H1 (cell line): ENCODE measurements at regions not wholly inside any gene's neighbourhood (a gene's known extent, or its start where the extent isn't known, plus 50 kb on each side); places are given as distances from the start of the nearest gene placed in this dataset.

Experiments
- CTCF ChIA-PET: fragments of 300-600 bp; sonication (Branson Sonifier 250); formaldehyde crosslinking; loops from one replicate; lab custom pipeline; 2021; ENCODE audit not compliant: partially characterized antibody; lab: Charles Lee
- POLR2A ChIA-PET: fragments of 300-600 bp; sonication (Branson Sonifier 250); formaldehyde crosslinking; loops from one replicate; lab custom pipeline; 2021; ENCODE audit warnings: inconsistent platforms; ENCODE audit not compliant: partially characterized antibody; lab: Charles Lee
- DNase-seq, 2 experiments: peaks; one replicate each; pipeline versions ENCODE4 v3.0.0 to v3.0.0-alpha.2; 2010 to 2022; ENCODE audit warnings: low spot score in 2 of 2, low read depth in 1 of 2, mixed read lengths in 1 of 2
- FAIRE-seq: peaks from 2 replicates; lab custom pipeline; 2011; peaks lifted over from hg19 to GRCh38; lab: Jason Lieb, UNC
- H2AFZ ChIP-seq: 2 replicates; pipeline ENCODE4 v1.8.1; 2012; ENCODE audit warnings: low read length, inconsistent platforms
- H2AK5ac ChIP-seq: 2 replicates; pipeline ENCODE4 v1.6.1; 2013; ENCODE audit warnings: low read depth, low read length
- H2BK120ac ChIP-seq: replicated peaks from 2 replicates; pipeline ENCODE3; 2013; ENCODE audit warnings: low read depth, low read length, inconsistent platforms
- H2BK12ac ChIP-seq: 2 replicates; pipeline ENCODE4 v1.6.1; 2013; ENCODE audit warnings: low read depth, low read length
- H2BK15ac ChIP-seq: 2 replicates; pipeline ENCODE4 v1.6.1; 2013; ENCODE audit warnings: low read length
- H2BK20ac ChIP-seq: 2 replicates; pipeline ENCODE4 v1.6.1; 2013; ENCODE audit warnings: low read length
- H2BK5ac ChIP-seq: 2 replicates; pipeline ENCODE4 v1.6.1; 2013; ENCODE audit warnings: low read depth, low read length
- H3K14ac ChIP-seq: 2 replicates; pipeline ENCODE4 v1.6.1; 2013; ENCODE audit warnings: inconsistent platforms; ENCODE audit not compliant: insufficient read length
- H3K18ac ChIP-seq: 2 replicates; pipeline ENCODE4 v1.6.1; 2013; ENCODE audit warnings: low read length; ENCODE audit errors: extremely low read depth
- H3K23ac ChIP-seq: 2 replicates; pipeline ENCODE4 v1.6.1; 2013; ENCODE audit warnings: inconsistent platforms; ENCODE audit not compliant: insufficient read length
- H3K23me2 ChIP-seq: 2 replicates; pipeline ENCODE4 v1.6.1; 2013; ENCODE audit warnings: low read depth, low read length
- H3K27ac ChIP-seq: 2 replicates; pipeline ENCODE4 v1.6.1; 2011; ENCODE audit warnings: low read depth, low read length, inconsistent platforms
- H3K27me3 ChIP-seq, 4 experiments: replicated peaks in 1 of 4; 1 replicate in 1 of 4; 2 replicates in 3 of 4; pipeline versions ENCODE4 v1.6.1 to v1.8.1; 2011 to 2013; ENCODE audit warnings: low read length in 3 of 4, mild to moderate bottlenecking in 3 of 4, inconsistent platforms in 2 of 4, mixed read lengths in 2 of 4, moderate library complexity in 1 of 4; ENCODE audit not compliant: control insufficient read depth in 3 of 4, insufficient read depth in 3 of 4; ENCODE audit errors: extremely low read depth in 1 of 4
- H3K36me3 ChIP-seq, 4 experiments: 2 replicates each; pipeline versions ENCODE4 v1.6.1 to v1.8.1; 2011 to 2013; ENCODE audit warnings: mild to moderate bottlenecking in 4 of 4, low read length in 3 of 4, moderate library complexity in 2 of 4, control low read depth in 1 of 4, inconsistent platforms in 1 of 4; ENCODE audit not compliant: insufficient read depth in 4 of 4, control insufficient read depth in 2 of 4
- H3K4ac ChIP-seq: replicated peaks from 2 replicates; pipeline ENCODE3; 2013; ENCODE audit warnings: low read length, low read depth, mixed read lengths, inconsistent platforms; ENCODE audit not compliant: insufficient read length
- H3K4me1 ChIP-seq, 4 experiments: replicated peaks in 1 of 4; 1 replicate in 1 of 4; 2 replicates in 3 of 4; pipeline versions ENCODE4 v1.6.1 to v1.8.1; 2011 to 2013; ENCODE audit warnings: low read length in 3 of 4, inconsistent platforms in 2 of 4, mixed read lengths in 1 of 4; ENCODE audit not compliant: insufficient read depth in 4 of 4, control insufficient read depth in 3 of 4
- H3K4me2 ChIP-seq, 2 experiments: 2 replicates each; pipeline versions ENCODE4 v1.6.1 to v1.8.1; 2011 to 2013; ENCODE audit warnings: low read depth in 2 of 2, low read length in 2 of 2, control low read depth in 1 of 2, inconsistent platforms in 1 of 2, mild to moderate bottlenecking in 1 of 2; ENCODE audit not compliant: insufficient read depth in 1 of 2
- H3K4me3 ChIP-seq, 4 experiments: fragments of 200-600, 300-600 bp in 1 of 4; sonication (generic), shearing (Covaris generic), sonication (Bioruptor Twin) in 1 of 4; 2 replicates each; pipeline versions ENCODE4 v1.5.1 to v1.8.1; 2011 to 2016; ENCODE audit warnings: low read length in 4 of 4, low read depth in 3 of 4, control low read depth in 2 of 4, inconsistent platforms in 2 of 4, mild to moderate bottlenecking in 2 of 4, mixed read lengths in 1 of 4, moderate library complexity in 1 of 4; ENCODE audit not compliant: insufficient read depth in 2 of 4; ENCODE audit errors: extremely low read depth in 1 of 4
- H3K56ac ChIP-seq: replicated peaks from 2 replicates; pipeline ENCODE3; 2013; ENCODE audit warnings: low read depth, mild to moderate bottlenecking, mixed read lengths, low read length, inconsistent platforms; ENCODE audit not compliant: insufficient read length
- H3K79me1 ChIP-seq: 2 replicates; pipeline ENCODE4 v1.6.1; 2013; ENCODE audit warnings: low read depth, low read length, control low read depth
- H3K79me2 ChIP-seq, 2 experiments: 2 replicates each; pipeline versions ENCODE4 v1.6.1 to v1.8.1; 2012 to 2013; ENCODE audit warnings: low read length in 2 of 2, mild to moderate bottlenecking in 2 of 2, inconsistent platforms in 1 of 2; ENCODE audit not compliant: insufficient read depth in 2 of 2, control insufficient read depth in 1 of 2
- H3K9ac ChIP-seq, 4 experiments: replicated peaks in 1 of 4; 1 replicate in 1 of 4; 2 replicates in 3 of 4; pipeline versions ENCODE4 v1.6.1 to v1.8.1; 2011 to 2013; ENCODE audit warnings: low read depth in 3 of 4, low read length in 3 of 4, control low read depth in 2 of 4, mild to moderate bottlenecking in 2 of 4, moderate library complexity in 2 of 4, inconsistent platforms in 1 of 4; ENCODE audit errors: extremely low read depth in 1 of 4
- H3K9me3 ChIP-seq, 2 experiments: 2 replicates each; pipeline versions ENCODE4 v1.6.1 to v1.8.1; 2012 to 2013; ENCODE audit warnings: mild to moderate bottlenecking in 2 of 2, moderate library complexity in 2 of 2, control low read depth in 1 of 2, inconsistent platforms in 1 of 2, low read depth in 1 of 2, low read length in 1 of 2, mixed read lengths in 1 of 2; ENCODE audit not compliant: insufficient read depth in 2 of 2
- H4K20me1 ChIP-seq, 2 experiments: replicated peaks in 1 of 2; 2 replicates each; pipeline versions ENCODE3 to v1.8.1; 2011 to 2013; ENCODE audit warnings: inconsistent platforms in 2 of 2, low read length in 2 of 2, mild to moderate bottlenecking in 1 of 2; ENCODE audit not compliant: insufficient read depth in 2 of 2, control insufficient read depth in 1 of 2
- H4K5ac ChIP-seq: 2 replicates; pipeline ENCODE4 v1.6.1; 2013; ENCODE audit warnings: low read length, low read depth, mixed read lengths, inconsistent platforms; ENCODE audit not compliant: insufficient read length
- H4K8ac ChIP-seq: 2 replicates; pipeline ENCODE4 v1.8.0; 2013; ENCODE audit warnings: mild to moderate bottlenecking, moderate library complexity, low read length, inconsistent platforms; ENCODE audit not compliant: insufficient read depth; ENCODE audit errors: extremely low read depth
- H4K91ac ChIP-seq: replicated peaks from 2 replicates; pipeline ENCODE3; 2013; ENCODE audit warnings: low read length, mixed read lengths, inconsistent platforms; ENCODE audit not compliant: insufficient read length
- CBX5 ChIP-seq: fragments of 300-800, 300-1000 bp; sonication (generic); IDR thresholded peaks from 2 replicates; pipeline ENCODE4 v1.7.1; 2016; ENCODE audit warnings: antibody characterized with exemption, low read length, low read depth
- RFX5 ChIP-seq: IDR thresholded peaks from 2 replicates; pipeline ENCODE4 v1.6.1; 2011; ENCODE audit warnings: low read depth, low read length, improper control_type of control experiment, borderline replicate concordance
- SAP30 ChIP-seq: fragments of 300-600 bp; sonication (generic); IDR thresholded peaks from 2 replicates; pipeline ENCODE4 v1.7.1; 2012; ENCODE audit warnings: low read length, moderate library complexity, mild to moderate bottlenecking, inconsistent platforms; ENCODE audit not compliant: insufficient read depth, insufficient replicate concordance
- WGBS, 2 experiments: shearing (Covaris generic) in 1 of 2; methylation state at CpG; one replicate each; pipeline versions ENCODE4 v1.1.6 to v1.1.7; 2013 to 2015; ENCODE audit warnings: low lambda C conversion rate in 2 of 2, mixed read lengths in 2 of 2, inconsistent platforms in 1 of 2, low coverage in 1 of 2, missing lambda C conversion rate in 1 of 2; ENCODE audit not compliant: insufficient replicate concordance in 2 of 2, insufficient coverage in 1 of 2, insufficient read length in 1 of 2; ENCODE audit errors: extremely low coverage in 1 of 2, missing lambda C conversion rate in 1 of 2; 5-methylcytosine and 5-hydroxymethylcytosine counted together

- Histone ChIP-seq H3K79me1 (no peaks in the 10 kb centered on the region), H2BK120ac (no peak overlapping the region), H3K79me2 (no peaks in the 10 kb centered on the region), H3K4me3 (no peak overlapping the region), H3K27me3 (no peaks in the 10 kb centered on the region), H2AFZ (no peak overlapping the region), H3K4me2 (no peak overlapping the region)
- WGBS, 2 experiments: 89% methylated on average over 3 of the region's 3 CpGs; no CpG with 5 or more reads in 1 of the 2 experiments
- DNase-seq: no peak
- POLR2A ChIA-PET: no interaction called here
- CTCF ChIA-PET: interaction anchor here (1.4 kb wide), 1 partner anchor 24 kb away, joined by 3 read pairs; no protein-coding TSS in a partner anchor
- TF ChIP-seq RFX5 (no peak), SAP30 (no peak), CBX5 (no peak)
- TF ChIP-seq, all 59 proteins: peak for 0
- Histone ChIP-seq H4K91ac (no peak overlapping the region), H3K36me3 (no peaks in the 10 kb centered on the region), H3K9ac (no peak overlapping the region), H2AK5ac (no peak overlapping the region), H2BK5ac (no peak overlapping the region), H3K27ac (no peak overlapping the region), H3K23me2 (no peaks in the 10 kb centered on the region), H4K20me1 (peaks cover 0 to 2% of the 10 kb centered on the region in 2 experiments), H3K4me1 (no peaks in the 10 kb centered on the region), H3K9me3 (no peaks in the 10 kb centered on the region), H3K14ac (no peak overlapping the region), H3K23ac (no peak overlapping the region), H4K5ac (no peak overlapping the region), H3K4ac (no peak overlapping the region), H4K8ac (no peak overlapping the region), H2BK12ac (no peak overlapping the region), H3K56ac (no peak overlapping the region), H2BK15ac (no peak overlapping the region), H2BK20ac (no peak overlapping the region), H3K18ac (no peak overlapping the region)
- FAIRE-seq: no peak
Measured at GRCh38 chr10:118216571-118217170, 125.5 kb downstream of the FAM204A start.
